SK-N-SH treated with all-trans-retinoic acid at 6 μM for 48 hours (cell line): ENCODE measurements at regions not wholly inside any gene's neighbourhood (a gene's known extent, or its start where the extent isn't known, plus 50 kb on each side); places are given as distances from the start of the nearest gene placed in this dataset.

Source experiments
- ARNTL ChIP-seq: fragments of 450-650 bp; formaldehyde crosslinking; IDR thresholded peaks from 2 replicates; pipeline ENCODE4 v1.5.0; 2020; ENCODE audit warnings: low read depth, mild to moderate bottlenecking, moderate library complexity, borderline replicate concordance
- BACH2 ChIP-seq: fragments of 250-450 bp; sonication (Bioruptor Pico); IDR thresholded peaks from 2 replicates; pipeline ENCODE4 v1.9.0; 2021; ENCODE audit warnings: mild to moderate bottlenecking, borderline replicate concordance
- OSR1 ChIP-seq: fragments of 250-450 bp; sonication (Bioruptor Pico); IDR thresholded peaks from 2 replicates; pipeline ENCODE4 v1.8.0; 2022; ENCODE audit warnings: moderate library complexity, mild to moderate bottlenecking, inconsistent platforms
- PATZ1 ChIP-seq: fragments of 250-450 bp; sonication (Bioruptor Pico); IDR thresholded peaks from 2 replicates; pipeline ENCODE4 v1.8.0; 2020; ENCODE audit warnings: mild to moderate bottlenecking, moderate library complexity, borderline replicate concordance
- RARB ChIP-seq: fragments of 250-450 bp; sonication (Bioruptor Pico); IDR thresholded peaks from 2 replicates; pipeline ENCODE4 v1.8.0; 2021; ENCODE audit warnings: mild to moderate bottlenecking, moderate library complexity
- TOX ChIP-seq: fragments of 250-450 bp; sonication (Bioruptor Pico); IDR thresholded peaks from 2 replicates; pipeline ENCODE4 v1.8.0; 2021; ENCODE audit warnings: mild to moderate bottlenecking, moderate library complexity, borderline replicate concordance
- TSHZ2 ChIP-seq: fragments of 250-450 bp; sonication (Bioruptor Pico); IDR thresholded peaks from 2 replicates; pipeline ENCODE4 v1.5.0; 2020; ENCODE audit warnings: mild to moderate bottlenecking, moderate library complexity
- ZC3H10 ChIP-seq: fragments of 250-450 bp; sonication (Bioruptor Pico); IDR thresholded peaks from 2 replicates; pipeline ENCODE4 v1.5.1; 2021; ENCODE audit warnings: mild to moderate bottlenecking, moderate library complexity
- ZFP3 ChIP-seq: fragments of 250-450 bp; sonication (Bioruptor Pico); IDR thresholded peaks from 2 replicates; pipeline ENCODE4 v1.5.0; 2020; ENCODE audit warnings: mild to moderate bottlenecking, moderate library complexity
- ZFP30 ChIP-seq: fragments of 450-650 bp; formaldehyde crosslinking; IDR thresholded peaks from 2 replicates; pipeline ENCODE4 v1.5.0; 2022; ENCODE audit warnings: mild to moderate bottlenecking, moderate library complexity
- ZNF565 ChIP-seq: fragments of 450-650 bp; formaldehyde crosslinking; conservative IDR thresholded peaks from 2 replicates; pipeline ENCODE4 v1.5.0; 2020; ENCODE audit warnings: low read depth, mild to moderate bottlenecking, moderate library complexity
- ZNF70 ChIP-seq: fragments of 450-650 bp; formaldehyde crosslinking; IDR thresholded peaks from 2 replicates; pipeline ENCODE4 v1.5.0; 2020; ENCODE audit warnings: mild to moderate bottlenecking, moderate library complexity
- ZNF8 ChIP-seq: fragments of 450-650 bp; formaldehyde crosslinking; IDR thresholded peaks from 2 replicates; pipeline ENCODE4 v1.5.0; 2020; ENCODE audit warnings: mild to moderate bottlenecking, moderate library complexity

DNA sequence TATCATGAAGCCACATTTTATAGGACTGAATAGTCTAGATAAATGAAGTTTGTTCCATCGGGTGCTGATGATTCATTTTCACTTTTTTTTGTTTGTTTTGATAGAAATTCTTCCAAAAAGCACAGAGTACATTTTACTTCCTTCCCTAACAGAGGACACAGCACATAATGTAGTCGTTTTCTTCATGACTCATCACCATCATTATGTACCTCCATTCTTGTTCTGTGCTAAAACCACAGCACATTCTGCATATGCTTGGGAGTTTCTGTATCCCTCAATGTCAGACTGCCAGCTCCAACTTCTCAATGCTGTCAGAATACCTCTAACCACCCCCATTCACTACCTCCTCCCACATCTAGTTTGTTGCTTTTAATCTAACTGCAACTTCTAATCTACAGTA, 1004.9 kb upstream of the ADGRB3 start:
- TF ChIP-seq TSHZ2 (no peak), BACH2 (CRISPR knock-in tag) (no peak), ZNF565 (no peak), ZNF8 (no peak), OSR1 (CRISPR knock-in tag) (no peak), ZFP30 (CRISPR knock-in tag) (no peak), ZC3H10 (no peak), ARNTL (no peak), PATZ1 (no peak), TOX (CRISPR knock-in tag) (no peak), ZNF70 (CRISPR knock-in tag) (no peak), ZFP3 (CRISPR knock-in tag) (no peak), RARB (CRISPR knock-in tag) (no peak)
